ENCODE measurements at regions not wholly inside any gene's neighbourhood (a gene's known extent, or its start where the extent isn't known, plus 50 kb on each side); places are given as distances from the start of the nearest gene placed in this dataset.

DNA sequence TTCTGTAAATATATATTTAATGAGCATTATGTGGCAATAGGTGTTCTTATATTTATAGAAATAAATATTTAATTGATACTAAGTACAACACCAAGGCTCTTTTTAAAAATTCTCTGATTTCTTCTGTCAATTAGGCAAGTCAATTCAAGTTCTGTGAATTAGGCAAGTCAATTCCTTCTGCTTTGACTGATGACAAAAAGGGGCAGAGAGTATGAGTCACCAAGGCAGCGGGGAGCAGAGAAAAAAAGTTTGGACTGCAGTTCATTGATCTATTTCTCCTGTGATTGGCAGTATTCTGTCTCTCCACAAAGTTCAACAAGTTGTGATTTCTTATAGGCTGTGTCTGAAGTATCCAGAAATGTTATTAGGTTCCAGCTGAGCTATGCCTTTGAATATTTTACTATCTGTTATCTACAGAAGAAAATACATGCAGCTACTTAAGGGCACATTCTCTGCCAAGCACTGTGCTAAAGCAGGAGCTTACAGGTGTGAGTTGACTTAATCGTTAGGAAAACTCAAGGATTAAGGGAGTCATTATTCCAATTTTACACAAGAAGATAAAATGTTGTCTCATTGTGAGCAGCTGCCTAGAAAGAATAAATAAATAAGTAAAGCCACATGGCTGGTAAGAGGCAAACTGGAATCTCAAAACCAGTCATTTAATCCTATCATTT lies 206.4 kb upstream of the ALG10B start:
- TF ChIP-seq, protein P1, sequence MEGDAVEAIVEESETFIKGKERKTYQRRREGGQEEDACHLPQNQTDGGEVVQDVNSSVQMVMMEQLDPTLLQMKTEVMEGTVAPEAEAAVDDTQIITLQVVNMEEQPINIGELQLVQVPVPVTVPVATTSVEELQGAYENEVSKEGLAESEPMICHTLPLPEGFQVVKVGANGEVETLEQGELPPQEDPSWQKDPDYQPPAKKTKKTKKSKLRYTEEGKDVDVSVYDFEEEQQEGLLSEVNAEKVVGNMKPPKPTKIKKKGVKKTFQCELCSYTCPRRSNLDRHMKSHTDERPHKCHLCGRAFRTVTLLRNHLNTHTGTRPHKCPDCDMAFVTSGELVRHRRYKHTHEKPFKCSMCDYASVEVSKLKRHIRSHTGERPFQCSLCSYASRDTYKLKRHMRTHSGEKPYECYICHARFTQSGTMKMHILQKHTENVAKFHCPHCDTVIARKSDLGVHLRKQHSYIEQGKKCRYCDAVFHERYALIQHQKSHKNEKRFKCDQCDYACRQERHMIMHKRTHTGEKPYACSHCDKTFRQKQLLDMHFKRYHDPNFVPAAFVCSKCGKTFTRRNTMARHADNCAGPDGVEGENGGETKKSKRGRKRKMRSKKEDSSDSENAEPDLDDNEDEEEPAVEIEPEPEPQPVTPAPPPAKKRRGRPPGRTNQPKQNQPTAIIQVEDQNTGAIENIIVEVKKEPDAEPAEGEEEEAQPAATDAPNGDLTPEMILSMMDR (IDR thresholded peaks at IDR 0.05) = no peak
- TF ChIP-seq POLR2A (IDR thresholded peaks at IDR 0.05) = no peak

Data from gastroesophageal sphincter (tissue), 3 donors.